GM23338 (cell line): ENCODE measurements at regions not wholly inside any gene's neighbourhood (a gene's known extent, or its start where the extent isn't known, plus 50 kb on each side); places are given as distances from the start of the nearest gene placed in this dataset.

Experiments
- CREB1 ChIP-seq: fragments of 250-450 bp; sonication (Bioruptor Pico); IDR thresholded peaks from 2 replicates; pipeline ENCODE4 v1.5.0; 2020; ENCODE audit warnings: low read depth, mild to moderate bottlenecking, moderate library complexity
- EZH2 ChIP-seq: fragments of 200-600 bp; sonication (generic); IDR thresholded peaks from one replicate; pipeline ENCODE4 v1.8.0; 2017; ENCODE audit warnings: antibody characterized with exemption, mild to moderate bottlenecking, low read depth; ENCODE audit not compliant: unreplicated experiment
- EZH2phosphoT487 ChIP-seq: fragments of 200-600 bp; sonication (generic); IDR thresholded peaks from one replicate; pipeline ENCODE4 v1.8.1; 2018; ENCODE audit warnings: antibody characterized with exemption; ENCODE audit not compliant: unreplicated experiment
- POLR2AphosphoS5 ChIP-seq: IDR thresholded peaks from 2 replicates; pipeline ENCODE4 v1.6.1; 2016; ENCODE audit warnings: antibody characterized with exemption, low read depth
- TF ChIP-seq, protein P1 (sequence below), 2 experiments: fragments of 200-600 bp in 1 of 2; sonication (generic) in 1 of 2; conservative IDR thresholded peaks; 2 replicates each; pipeline versions ENCODE4 v1.5.1 to v1.6.1; 2016 to 2017; ENCODE audit warnings: antibody characterized with exemption in 2 of 2, low read depth in 2 of 2, mild to moderate bottlenecking in 2 of 2, moderate library complexity in 1 of 2
- TF ChIP-seq, protein P2 (sequence below): IDR thresholded peaks from one replicate; pipeline ENCODE4 v1.6.1; 2018; ENCODE audit warnings: antibody characterized with exemption; ENCODE audit not compliant: unreplicated experiment

DNA sequence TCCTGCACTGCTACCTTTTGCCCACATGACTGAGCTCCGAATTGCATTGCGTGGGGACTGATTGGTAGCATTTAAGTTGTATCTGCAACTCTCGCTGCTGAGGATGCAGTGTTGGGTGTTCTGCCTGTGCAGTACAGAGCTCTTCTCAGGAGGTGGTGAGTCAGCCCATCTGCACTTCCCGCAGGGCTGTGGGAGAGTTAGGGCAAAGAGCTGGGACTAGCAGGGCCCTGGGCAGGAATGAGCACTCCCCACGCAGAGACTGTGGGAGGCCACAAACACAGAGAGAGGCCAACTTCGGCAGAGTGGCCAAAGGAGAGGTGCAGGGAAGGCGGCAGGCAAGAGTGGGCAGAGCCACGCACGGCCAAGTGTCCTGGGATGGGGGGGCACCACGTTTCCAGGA, 244.7 kb downstream of the SIPA1L2 start:
- TF ChIP-seq, protein P1, sequence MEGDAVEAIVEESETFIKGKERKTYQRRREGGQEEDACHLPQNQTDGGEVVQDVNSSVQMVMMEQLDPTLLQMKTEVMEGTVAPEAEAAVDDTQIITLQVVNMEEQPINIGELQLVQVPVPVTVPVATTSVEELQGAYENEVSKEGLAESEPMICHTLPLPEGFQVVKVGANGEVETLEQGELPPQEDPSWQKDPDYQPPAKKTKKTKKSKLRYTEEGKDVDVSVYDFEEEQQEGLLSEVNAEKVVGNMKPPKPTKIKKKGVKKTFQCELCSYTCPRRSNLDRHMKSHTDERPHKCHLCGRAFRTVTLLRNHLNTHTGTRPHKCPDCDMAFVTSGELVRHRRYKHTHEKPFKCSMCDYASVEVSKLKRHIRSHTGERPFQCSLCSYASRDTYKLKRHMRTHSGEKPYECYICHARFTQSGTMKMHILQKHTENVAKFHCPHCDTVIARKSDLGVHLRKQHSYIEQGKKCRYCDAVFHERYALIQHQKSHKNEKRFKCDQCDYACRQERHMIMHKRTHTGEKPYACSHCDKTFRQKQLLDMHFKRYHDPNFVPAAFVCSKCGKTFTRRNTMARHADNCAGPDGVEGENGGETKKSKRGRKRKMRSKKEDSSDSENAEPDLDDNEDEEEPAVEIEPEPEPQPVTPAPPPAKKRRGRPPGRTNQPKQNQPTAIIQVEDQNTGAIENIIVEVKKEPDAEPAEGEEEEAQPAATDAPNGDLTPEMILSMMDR (conservative IDR thresholded peaks at IDR 0.05; ENCODE audit: low read depth in 2 of 2), result no peak
- TF ChIP-seq EZH2 (no peak), POLR2AphosphoS5 (no peak), CREB1 (CRISPR knock-in tag) (no peak), EZH2phosphoT487 (no peak)
- TF ChIP-seq, protein P2, sequence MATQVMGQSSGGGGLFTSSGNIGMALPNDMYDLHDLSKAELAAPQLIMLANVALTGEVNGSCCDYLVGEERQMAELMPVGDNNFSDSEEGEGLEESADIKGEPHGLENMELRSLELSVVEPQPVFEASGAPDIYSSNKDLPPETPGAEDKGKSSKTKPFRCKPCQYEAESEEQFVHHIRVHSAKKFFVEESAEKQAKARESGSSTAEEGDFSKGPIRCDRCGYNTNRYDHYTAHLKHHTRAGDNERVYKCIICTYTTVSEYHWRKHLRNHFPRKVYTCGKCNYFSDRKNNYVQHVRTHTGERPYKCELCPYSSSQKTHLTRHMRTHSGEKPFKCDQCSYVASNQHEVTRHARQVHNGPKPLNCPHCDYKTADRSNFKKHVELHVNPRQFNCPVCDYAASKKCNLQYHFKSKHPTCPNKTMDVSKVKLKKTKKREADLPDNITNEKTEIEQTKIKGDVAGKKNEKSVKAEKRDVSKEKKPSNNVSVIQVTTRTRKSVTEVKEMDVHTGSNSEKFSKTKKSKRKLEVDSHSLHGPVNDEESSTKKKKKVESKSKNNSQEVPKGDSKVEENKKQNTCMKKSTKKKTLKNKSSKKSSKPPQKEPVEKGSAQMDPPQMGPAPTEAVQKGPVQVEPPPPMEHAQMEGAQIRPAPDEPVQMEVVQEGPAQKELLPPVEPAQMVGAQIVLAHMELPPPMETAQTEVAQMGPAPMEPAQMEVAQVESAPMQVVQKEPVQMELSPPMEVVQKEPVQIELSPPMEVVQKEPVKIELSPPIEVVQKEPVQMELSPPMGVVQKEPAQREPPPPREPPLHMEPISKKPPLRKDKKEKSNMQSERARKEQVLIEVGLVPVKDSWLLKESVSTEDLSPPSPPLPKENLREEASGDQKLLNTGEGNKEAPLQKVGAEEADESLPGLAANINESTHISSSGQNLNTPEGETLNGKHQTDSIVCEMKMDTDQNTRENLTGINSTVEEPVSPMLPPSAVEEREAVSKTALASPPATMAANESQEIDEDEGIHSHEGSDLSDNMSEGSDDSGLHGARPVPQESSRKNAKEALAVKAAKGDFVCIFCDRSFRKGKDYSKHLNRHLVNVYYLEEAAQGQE, result no peak
